GM12891 (cell line): ENCODE measurements at regions not wholly inside any gene's neighbourhood (a gene's known extent, or its start where the extent isn't known, plus 50 kb on each side); places are given as distances from the start of the nearest gene placed in this dataset.

Source experiments
- PAX5 ChIP-seq: IDR thresholded peaks from 2 replicates; pipeline ENCODE4 v1.6.1; 2011; ENCODE audit warnings: low read length, moderate library complexity, mild to moderate bottlenecking; ENCODE audit not compliant: insufficient read depth, severe bottlenecking
- POLR2A ChIP-seq: IDR thresholded peaks from 2 replicates; pipeline ENCODE4 v1.6.1; 2011; ENCODE audit warnings: low read depth, low read length, control low read depth
- POLR2AphosphoS5 ChIP-seq: IDR thresholded peaks from 2 replicates; pipeline ENCODE4 v1.6.1; 2011; ENCODE audit warnings: low read depth, low read length, control low read depth
- POU2F2 ChIP-seq: IDR thresholded peaks from 2 replicates; pipeline ENCODE4 v1.6.1; 2011; ENCODE audit warnings: low read depth, mild to moderate bottlenecking, control low read depth, low read length, moderate library complexity
- SPI1 ChIP-seq: IDR thresholded peaks from 2 replicates; pipeline ENCODE4 v1.6.1; 2011; ENCODE audit warnings: low read depth, low read length, control low read depth
- TAF1 ChIP-seq: IDR thresholded peaks from 2 replicates; pipeline ENCODE4 v1.6.1; 2011; ENCODE audit warnings: low read depth, low read length, control low read depth

- TF ChIP-seq POLR2A (no peak), POLR2AphosphoS5 (no peak), SPI1 (no peak), TAF1 (no peak), POU2F2 (no peak), PAX5 (no peak)
These were observed 282.5 kb downstream of the ICE1 start for GRCh38 chr5:5705010-5705409.
